ENCODE measurements at regions not wholly inside any gene's neighbourhood (a gene's known extent, or its start where the extent isn't known, plus 50 kb on each side); places are given as distances from the start of the nearest gene placed in this dataset.
"Not testable (repeated sequence)": the region's sequence is repeated elsewhere in the genome, so short reads cannot be mapped to it uniquely, and the experiment has no call there.

DNA sequence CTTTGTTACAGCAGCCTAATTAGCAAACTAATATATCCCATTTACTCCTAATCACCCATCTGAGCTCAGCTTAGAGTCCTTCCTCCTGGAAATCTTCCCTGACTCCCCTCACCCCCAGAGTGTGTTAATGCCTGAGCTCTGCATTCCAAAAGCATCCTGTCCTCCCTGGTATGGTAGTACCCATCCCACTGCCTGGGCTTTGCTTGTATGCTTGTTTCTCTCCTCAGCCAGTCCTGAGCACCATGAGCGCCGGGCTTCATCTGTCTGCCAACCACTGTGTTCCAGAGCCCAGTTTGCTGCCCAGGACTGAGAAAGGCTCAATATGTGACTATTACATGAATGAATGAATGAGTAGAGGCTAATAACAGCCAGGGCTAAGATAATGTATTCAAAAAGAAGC is 272.4 kb downstream of the CDK5RAP2 start:
- no peak overlapping the region for H3K27ac ChIP-seq (ENCODE audit: low read length)
- TF ChIP-seq CTCF (IDR thresholded peaks at IDR 0.05; ENCODE audit: low read length) (no peak), EZH2 (optimal IDR thresholded peaks at IDR 0.05; ENCODE audit: low read depth, low read length) (no peak), EZH2phosphoT487 (IDR thresholded peaks at IDR 0.05; ENCODE audit: low read length) (no peak)
- no peak for DNase-seq
- H2AFZ ChIP-seq (ENCODE audit: low read length): no peak overlapping the region
- H3K9me3 ChIP-seq (replicated peaks; ENCODE audit: insufficient read depth, low read length): no peaks in the 10 kb centered on the region
- H3K36me3 ChIP-seq (replicated peaks; ENCODE audit: insufficient read depth, low read length): no peaks in the 10 kb centered on the region
- no peaks in the 10 kb centered on the region for H3K4me1 ChIP-seq (ENCODE audit: low read length)
- H3K4me3 ChIP-seq (ENCODE audit: low read length): no peak overlapping the region
- no peaks in the 10 kb centered on the region for H3K27me3 ChIP-seq (replicated peaks; ENCODE audit: insufficient read depth, low read length)
- H3F3A ChIP-seq (ENCODE audit: insufficient read depth, low read length): no peaks in the 10 kb centered on the region
- no peaks in the 10 kb centered on the region for H4K20me1 ChIP-seq (ENCODE audit: insufficient read depth, low read length)
- no peak overlapping the region for H3K9ac ChIP-seq (ENCODE audit: low read length)
- no peaks in the 10 kb centered on the region for H3K79me2 ChIP-seq (ENCODE audit: low read length)
- no peaks in the 10 kb centered on the region for H3K9me2 ChIP-seq (replicated peaks; ENCODE audit: insufficient read depth, low read length)
- no peak overlapping the region for H3K4me2 ChIP-seq (ENCODE audit: low read depth, low read length)

DNA sequence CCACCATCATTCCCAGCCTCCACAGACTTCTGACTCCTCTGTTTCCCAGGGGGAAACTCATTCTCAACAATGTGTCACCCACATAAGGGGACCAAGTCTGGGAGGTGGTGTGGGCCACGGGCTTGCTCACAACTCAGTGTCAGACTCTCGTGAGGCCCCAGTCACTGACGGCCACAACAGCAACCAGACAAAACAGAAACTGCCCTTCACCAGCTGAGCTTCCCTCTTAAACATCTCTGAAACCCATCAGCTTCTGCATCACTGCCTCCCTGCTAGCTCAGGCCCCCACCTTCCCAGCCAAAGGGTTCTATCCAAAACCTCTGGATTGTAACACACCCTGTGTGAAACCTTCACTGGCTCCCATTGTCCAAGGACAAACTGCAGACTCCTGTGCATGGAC is 273.4 kb downstream of the CDK5RAP2 start:
- Histone ChIP-seq H3K27me3 (replicated peaks; ENCODE audit: insufficient read depth, low read length) (no peaks in the 10 kb centered on the region), H3K9me2 (replicated peaks; ENCODE audit: insufficient read depth, low read length) (no peaks in the 10 kb centered on the region), H3K36me3 (replicated peaks; ENCODE audit: insufficient read depth, low read length) (no peaks in the 10 kb centered on the region), H2AFZ (ENCODE audit: low read length) (no peak overlapping the region), H3K4me2 (ENCODE audit: low read depth, low read length) (no peak overlapping the region), H3K9me3 (replicated peaks; ENCODE audit: insufficient read depth, low read length) (no peaks in the 10 kb centered on the region), H4K20me1 (ENCODE audit: insufficient read depth, low read length) (no peaks in the 10 kb centered on the region), H3K79me2 (ENCODE audit: low read length) (no peaks in the 10 kb centered on the region), H3K4me1 (ENCODE audit: low read length) (no peaks in the 10 kb centered on the region), H3K27ac (ENCODE audit: low read length) (no peak overlapping the region), H3F3A (ENCODE audit: insufficient read depth, low read length) (no peaks in the 10 kb centered on the region), H3K4me3 (ENCODE audit: low read length) (no peak overlapping the region), H3K9ac (ENCODE audit: low read length) (no peak overlapping the region)
- TF ChIP-seq CTCF (IDR thresholded peaks at IDR 0.05; ENCODE audit: low read length) (no peak), EZH2 (optimal IDR thresholded peaks at IDR 0.05; ENCODE audit: low read depth, low read length) (no peak), EZH2phosphoT487 (IDR thresholded peaks at IDR 0.05; ENCODE audit: low read length) (no peak)
- DNase-seq: no peak

- no peaks in the 10 kb centered on the region for H4K20me1 ChIP-seq (ENCODE audit: insufficient read depth, low read length)
- H3K36me3 ChIP-seq (replicated peaks; ENCODE audit: insufficient read depth, low read length): no peaks in the 10 kb centered on the region
- no peak overlapping the region for H3K9ac ChIP-seq (ENCODE audit: low read length)
- DNase-seq: no peak
- H3K4me1 ChIP-seq (ENCODE audit: low read length): no peaks in the 10 kb centered on the region
- H3K27ac ChIP-seq (ENCODE audit: low read length): no peak overlapping the region
- no peaks in the 10 kb centered on the region for H3K79me2 ChIP-seq (ENCODE audit: low read length)
- H3K9me3 ChIP-seq (replicated peaks; ENCODE audit: insufficient read depth, low read length): no peaks in the 10 kb centered on the region
- no peak for TF ChIP-seq EZH2phosphoT487 (IDR thresholded peaks at IDR 0.05; ENCODE audit: low read length)
- TF ChIP-seq CTCF (IDR thresholded peaks at IDR 0.05; ENCODE audit: low read length): no peak
- TF ChIP-seq EZH2 (optimal IDR thresholded peaks at IDR 0.05; ENCODE audit: low read depth, low read length): no peak
- no peaks in the 10 kb centered on the region for H3K9me2 ChIP-seq (replicated peaks; ENCODE audit: insufficient read depth, low read length)
- H3F3A ChIP-seq (ENCODE audit: insufficient read depth, low read length): no peaks in the 10 kb centered on the region
- no peak overlapping the region for H3K4me3 ChIP-seq (ENCODE audit: low read length)
- H2AFZ ChIP-seq (ENCODE audit: low read length): no peak overlapping the region
- no peak overlapping the region for H3K4me2 ChIP-seq (ENCODE audit: low read depth, low read length)
- no peaks in the 10 kb centered on the region for H3K27me3 ChIP-seq (replicated peaks; ENCODE audit: insufficient read depth, low read length)
Measured at GRCh38 chr9:120306088-120306487, 273.9 kb downstream of the CDK5RAP2 start.

GRCh38 chr9:120304896-120305295 is 275.1 kb downstream of the CDK5RAP2 start:
- not testable (repeated sequence) for H3K4me1 ChIP-seq (ENCODE audit: low read length); H2AFZ ChIP-seq (ENCODE audit: low read length); H3K9me3 ChIP-seq (replicated peaks; ENCODE audit: insufficient read depth, low read length); H3K9me2 ChIP-seq (replicated peaks; ENCODE audit: insufficient read depth, low read length); H3K4me2 ChIP-seq (ENCODE audit: low read depth, low read length); H3K27ac ChIP-seq (ENCODE audit: low read length); H3K36me3 ChIP-seq (replicated peaks; ENCODE audit: insufficient read depth, low read length); H4K20me1 ChIP-seq (ENCODE audit: insufficient read depth, low read length); H3K9ac ChIP-seq (ENCODE audit: low read length); H3K4me3 ChIP-seq (ENCODE audit: low read length); H3K79me2 ChIP-seq (ENCODE audit: low read length); DNase-seq; H3F3A ChIP-seq (ENCODE audit: insufficient read depth, low read length); H3K27me3 ChIP-seq (replicated peaks; ENCODE audit: insufficient read depth, low read length)

All from MM.1S (cell line).